DND-41 (cell line): ENCODE measurements at regions not wholly inside any gene's neighbourhood (a gene's known extent, or its start where the extent isn't known, plus 50 kb on each side); places are given as distances from the start of the nearest gene placed in this dataset.
A peak's percentile ranks its signal among the peaks of the same experiment; 100 is the strongest.

Experiments
- ATAC-seq: fragments of 200-7000 bp; cut with Tn5 transposase; 3 replicates; pipeline ENCODE4 v1.9.1; 2021; ENCODE audit warnings: low read depth; ENCODE audit not compliant: insufficient read depth
- DNase-seq: peaks from one replicate; pipeline ENCODE4 v3.0.0-alpha.2; 2020
- H2AFZ ChIP-seq: 2 replicates; pipeline ENCODE4 v1.6.0; 2012; ENCODE audit warnings: low read depth, low read length
- H3K27ac ChIP-seq: 2 replicates; pipeline ENCODE4 v1.5.1; 2012; ENCODE audit warnings: low read length, inconsistent platforms
- H3K27me3 ChIP-seq: fragments of 200-600 bp; sonication (generic); 2 replicates; pipeline ENCODE4 v1.6.0; 2012; ENCODE audit warnings: low read length, mild to moderate bottlenecking, inconsistent platforms; ENCODE audit not compliant: insufficient read depth, poor library complexity
- H3K36me3 ChIP-seq: 2 replicates; pipeline ENCODE4 v1.5.1; 2012; ENCODE audit warnings: low read length, inconsistent platforms; ENCODE audit not compliant: insufficient read depth
- H3K4me1 ChIP-seq: 2 replicates; pipeline ENCODE4 v1.5.1; 2012; ENCODE audit warnings: mild to moderate bottlenecking, low read length; ENCODE audit not compliant: insufficient read depth
- H3K4me2 ChIP-seq: 2 replicates; pipeline ENCODE4 v1.6.0; 2012; ENCODE audit warnings: mild to moderate bottlenecking, moderate library complexity, low read length, inconsistent platforms; ENCODE audit not compliant: insufficient read depth
- H3K4me3 ChIP-seq, 2 experiments: fragments of 200-600 bp in 1 of 2; shearing (Covaris generic) in 1 of 2; 2 replicates each; pipeline ENCODE4 v1.5.1; 2012 to 2016; ENCODE audit warnings: inconsistent platforms in 2 of 2, low read length in 2 of 2, mild to moderate bottlenecking in 2 of 2, low read depth in 1 of 2, moderate library complexity in 1 of 2
- H3K79me2 ChIP-seq: 2 replicates; pipeline ENCODE4 v1.6.0; 2012; ENCODE audit warnings: low read length, inconsistent platforms; ENCODE audit not compliant: insufficient read depth
- H3K9ac ChIP-seq: 2 replicates; pipeline ENCODE4 v1.6.0; 2012; ENCODE audit warnings: low read depth, mild to moderate bottlenecking, inconsistent platforms, low read length, moderate library complexity
- H3K9me3 ChIP-seq: 2 replicates; pipeline ENCODE4 v1.5.1; 2012; ENCODE audit warnings: low read length, moderate library complexity, mild to moderate bottlenecking, inconsistent platforms; ENCODE audit not compliant: insufficient read depth, severe bottlenecking
- H4K20me1 ChIP-seq: 2 replicates; pipeline ENCODE4 v1.6.0; 2012; ENCODE audit warnings: low read length; ENCODE audit not compliant: insufficient read depth
- CTCF ChIP-seq: IDR thresholded peaks from 2 replicates; pipeline ENCODE4 v1.5.1; 2012; ENCODE audit warnings: borderline replicate concordance, low read length, moderate library complexity, mild to moderate bottlenecking; ENCODE audit not compliant: poor library complexity, severe bottlenecking; ENCODE audit errors: extremely low read depth
- EZH2 ChIP-seq: IDR thresholded peaks from 3 replicates; pipeline ENCODE4 v1.6.1; 2012; ENCODE audit warnings: borderline replicate concordance, low read depth, mild to moderate bottlenecking, moderate library complexity, low read length, inconsistent platforms; ENCODE audit not compliant: severe bottlenecking

- DNase-seq (no peak), ATAC-seq (0 out of 3 replicates have a peak, but pooled peaks have one; percentile 24)
- TF ChIP-seq CTCF (no peak), EZH2 (no peak)
- no peak overlapping the region for H3K4me3 ChIP-seq
- no peaks in the 10 kb centered on the region for H3K9me3 ChIP-seq
- H3K9ac ChIP-seq: no peak overlapping the region
- H3K27me3 ChIP-seq: no peaks in the 10 kb centered on the region
- peaks cover 11% of the 10 kb centered on the region for H3K4me1 ChIP-seq
- no peaks in the 10 kb centered on the region for H3K79me2 ChIP-seq
- H3K27ac ChIP-seq: peak overlapping the region; percentile 13; the same call in 1 of the 2 replicates
- peak overlapping the region; percentile 49; the same call in 1 of the 2 replicates for H2AFZ ChIP-seq
- no peaks in the 10 kb centered on the region for H4K20me1 ChIP-seq
- H3K4me2 ChIP-seq: peak overlapping the region; percentile 16; the same call in 1 of the 2 replicates
- no peaks in the 10 kb centered on the region for H3K36me3 ChIP-seq
Measured at GRCh38 chr5:98069876-98070512, 703.5 kb upstream of the RGMB start.

GRCh38 chr5:98072921-98073320 lies 700.5 kb upstream of the RGMB start:
- Histone ChIP-seq H3K27ac (no peak overlapping the region), H3K79me2 (no peaks in the 10 kb centered on the region), H3K27me3 (no peaks in the 10 kb centered on the region), H3K4me2 (no peak overlapping the region), H3K36me3 (no peaks in the 10 kb centered on the region), H3K4me3 (no peak overlapping the region), H2AFZ (no peak overlapping the region), H3K9ac (no peak overlapping the region), H3K9me3 (no peaks in the 10 kb centered on the region), H3K4me1 (peaks cover 11% of the 10 kb centered on the region), H4K20me1 (no peaks in the 10 kb centered on the region)
- DNase-seq (no peak), ATAC-seq (no peak)
- TF ChIP-seq CTCF: no peak
- no peak for TF ChIP-seq EZH2

- TF ChIP-seq CTCF (no peak), EZH2 (no peak)
- ATAC-seq: no peak
- Histone ChIP-seq H3K9me3 (no peaks in the 10 kb centered on the region), H3K4me3 (no peak overlapping the region), H2AFZ (no peak overlapping the region), H3K9ac (no peak overlapping the region), H3K79me2 (no peaks in the 10 kb centered on the region), H4K20me1 (no peaks in the 10 kb centered on the region), H3K27me3 (no peaks in the 10 kb centered on the region), H3K4me1 (no peaks in the 10 kb centered on the region), H3K36me3 (no peaks in the 10 kb centered on the region), H3K27ac (no peak overlapping the region), H3K4me2 (no peak overlapping the region)
- DNase-seq: no peak
Measured at GRCh38 chr5:98076501-98076900, 697.0 kb upstream of the RGMB start.

- no peak for TF ChIP-seq EZH2
- no peak for TF ChIP-seq CTCF
- no peaks in the 10 kb centered on the region for H4K20me1 ChIP-seq
- ATAC-seq (no peak), DNase-seq (no peak)
- H3K27me3 ChIP-seq: no peaks in the 10 kb centered on the region
- H3K36me3 ChIP-seq: no peaks in the 10 kb centered on the region
- no peak overlapping the region for H3K9ac ChIP-seq
- H3K4me1 ChIP-seq: no peaks in the 10 kb centered on the region
- no peak overlapping the region for H3K4me2 ChIP-seq
- no peak overlapping the region for H2AFZ ChIP-seq
- no peaks in the 10 kb centered on the region for H3K79me2 ChIP-seq
- no peak overlapping the region for H3K27ac ChIP-seq
- no peak overlapping the region for H3K4me3 ChIP-seq
- no peaks in the 10 kb centered on the region for H3K9me3 ChIP-seq
Measured at GRCh38 chr5:98085593-98085992, 687.9 kb upstream of the RGMB start.
